Activated T-cell treated with anti-CD3 and anti-CD28 coated beads, Interleukin-2, amount 50 U/mL, for 4 hours (primary cell): ENCODE measurements at regions not wholly inside any gene's neighbourhood (a gene's known extent, or its start where the extent isn't known, plus 50 kb on each side); places are given as distances from the start of the nearest gene placed in this dataset.
"Not testable (repeated sequence)": the region's sequence is repeated elsewhere in the genome, so short reads cannot be mapped to it uniquely, and the experiment has no call there.

Source experiments
- ATAC-seq, 2 donors: fragments of 200-7000 bp; cut with Tn5 transposase; one replicate each; pipeline ENCODE4 v1.10.0; 2021
- DNase-seq: peaks from one replicate; pipeline ENCODE4 v3.0.0-alpha.2; 2020
- H3K27me3 Mint-ChIP-seq: one replicate; pipeline ENCODE4 v1.8.0; 2021; ENCODE audit warnings: low read depth, mixed read lengths
- H3K36me3 Mint-ChIP-seq: one replicate; pipeline ENCODE4 v1.8.0; 2022; ENCODE audit warnings: mixed read lengths; ENCODE audit not compliant: insufficient read depth
- H3K4me1 Mint-ChIP-seq: one replicate; pipeline ENCODE4 v1.8.0; 2021; ENCODE audit warnings: low read depth, mixed read lengths
- H3K4me3 Mint-ChIP-seq: one replicate; pipeline ENCODE4 v1.8.0; 2021; ENCODE audit warnings: mild to moderate bottlenecking, moderate library complexity, mixed read lengths
- H3K9me3 Mint-ChIP-seq: one replicate; pipeline ENCODE4 v1.8.0; 2021; ENCODE audit warnings: mixed read lengths

- ATAC-seq: no peak
- H3K4me3 Mint-ChIP-seq: no peak overlapping the region
- H3K4me1 Mint-ChIP-seq: no peaks in the 10 kb centered on the region
- DNase-seq: no peak
- H3K27me3 Mint-ChIP-seq: peaks cover 5% of the 10 kb centered on the region
- H3K36me3 Mint-ChIP-seq: peaks cover 3% of the 10 kb centered on the region
- peaks cover 21% of the 10 kb centered on the region for H3K9me3 Mint-ChIP-seq
Observed at GRCh38 chr6:105688573-105688972, 285.7 kb upstream of the PREP start.

DNA sequence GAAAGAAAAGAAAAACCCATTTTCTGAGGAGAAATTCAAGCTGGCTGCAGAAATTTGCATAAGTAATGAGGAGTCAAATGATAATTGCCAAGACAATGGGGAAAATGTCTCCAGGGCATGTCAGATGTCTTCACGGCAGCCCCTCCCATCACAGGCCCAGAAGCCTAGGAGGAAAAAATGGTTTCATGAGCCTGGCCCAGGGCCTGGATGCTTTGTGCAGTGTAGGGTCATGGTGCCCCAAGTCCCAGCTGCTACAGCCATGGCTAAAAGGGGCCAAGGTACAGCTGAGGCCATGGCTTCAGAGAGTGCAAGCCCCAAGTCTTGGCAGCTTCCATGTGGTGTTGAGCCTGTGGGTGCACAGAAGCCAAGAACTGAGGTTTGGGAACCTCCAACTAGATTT is 283.9 kb upstream of the PREP start:
- not testable (repeated sequence) for DNase-seq, H3K4me1 Mint-ChIP-seq, H3K36me3 Mint-ChIP-seq, H3K4me3 Mint-ChIP-seq, H3K27me3 Mint-ChIP-seq, ATAC-seq
- peaks cover 22% of the 10 kb centered on the region for H3K9me3 Mint-ChIP-seq

- Mint-ChIP-seq H3K4me1 (no peaks in the 10 kb centered on the region), H3K9me3 (peaks cover 15% of the 10 kb centered on the region), H3K36me3 (no peaks in the 10 kb centered on the region), H3K4me3 (no peak overlapping the region), H3K27me3 (no peaks in the 10 kb centered on the region)
- ATAC-seq (no peak), DNase-seq (no peak)
Observed at GRCh38 chr6:105681061-105681460, 278.2 kb upstream of the PREP start.

GRCh38 chr6:105680131-105680530 is 277.2 kb upstream of the PREP start:
- H3K36me3 Mint-ChIP-seq: no peaks in the 10 kb centered on the region
- no peak for DNase-seq
- no peak for ATAC-seq
- peaks cover 15% of the 10 kb centered on the region for H3K9me3 Mint-ChIP-seq
- H3K4me1 Mint-ChIP-seq: no peaks in the 10 kb centered on the region
- no peak overlapping the region for H3K4me3 Mint-ChIP-seq
- H3K27me3 Mint-ChIP-seq: no peaks in the 10 kb centered on the region

GRCh38 chr6:105678516-105678915 is 275.6 kb upstream of the PREP start:
- DNase-seq (no peak), ATAC-seq (no peak)
- no peaks in the 10 kb centered on the region for H3K27me3 Mint-ChIP-seq
- H3K36me3 Mint-ChIP-seq: no peaks in the 10 kb centered on the region
- no peak overlapping the region for H3K4me3 Mint-ChIP-seq
- H3K4me1 Mint-ChIP-seq: no peaks in the 10 kb centered on the region
- peaks cover 12% of the 10 kb centered on the region for H3K9me3 Mint-ChIP-seq

GRCh38 chr6:105677671-105678475 is 275.0 kb upstream of the PREP start:
- Mint-ChIP-seq H3K4me1 (no peaks in the 10 kb centered on the region), H3K36me3 (no peaks in the 10 kb centered on the region), H3K9me3 (peaks cover 12% of the 10 kb centered on the region), H3K27me3 (no peaks in the 10 kb centered on the region), H3K4me3 (no peak overlapping the region)
- ATAC-seq (no peak), DNase-seq (no peak)

- no peak overlapping the region for H3K4me3 Mint-ChIP-seq
- H3K4me1 Mint-ChIP-seq: no peaks in the 10 kb centered on the region
- DNase-seq (no peak), ATAC-seq (no peak)
- peaks cover 12% of the 10 kb centered on the region for H3K9me3 Mint-ChIP-seq
- H3K36me3 Mint-ChIP-seq: no peaks in the 10 kb centered on the region
- no peaks in the 10 kb centered on the region for H3K27me3 Mint-ChIP-seq
Observed at GRCh38 chr6:105676857-105677256, 274.0 kb upstream of the PREP start.

DNA sequence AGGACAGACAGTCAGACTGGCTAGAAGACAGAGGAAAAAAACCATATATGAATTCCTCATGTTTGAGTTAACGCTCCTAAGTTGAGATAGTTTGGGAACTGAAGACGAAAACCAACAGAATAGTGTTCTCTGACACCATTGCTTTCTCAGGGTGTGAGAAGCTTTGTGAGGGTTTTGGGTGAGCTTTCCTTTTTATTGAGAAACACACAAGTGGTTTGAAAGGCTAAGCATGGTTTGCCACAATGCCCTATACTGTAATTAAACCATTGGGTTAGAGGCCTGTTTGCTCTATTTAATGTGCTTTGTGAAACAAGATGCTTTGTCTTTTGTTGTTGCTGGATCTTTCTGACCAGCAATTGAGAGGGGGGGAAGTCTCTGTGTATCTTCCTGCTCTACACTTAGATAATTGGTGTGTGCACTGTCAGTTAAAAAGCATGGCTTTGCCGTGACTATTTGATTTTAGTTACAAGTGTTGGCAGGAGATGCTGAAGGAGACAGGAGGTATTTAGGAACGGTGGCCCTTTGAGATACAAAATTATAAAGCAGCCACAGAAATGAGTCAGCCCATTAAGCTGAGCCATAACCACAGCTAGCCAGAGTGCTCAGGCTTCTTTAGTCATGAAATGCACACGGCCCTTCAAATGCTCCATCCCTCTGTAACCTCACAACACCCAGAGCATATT is 273.0 kb upstream of the PREP start:
- no peaks in the 10 kb centered on the region for H3K36me3 Mint-ChIP-seq
- peaks cover 5% of the 10 kb centered on the region for H3K9me3 Mint-ChIP-seq
- H3K4me1 Mint-ChIP-seq: no peaks in the 10 kb centered on the region
- ATAC-seq (no peak), DNase-seq (no peak)
- no peak overlapping the region for H3K4me3 Mint-ChIP-seq
- H3K27me3 Mint-ChIP-seq: no peaks in the 10 kb centered on the region

- H3K36me3 Mint-ChIP-seq, H3K27me3 Mint-ChIP-seq, DNase-seq, H3K9me3 Mint-ChIP-seq, ATAC-seq, H3K4me1 Mint-ChIP-seq, H3K4me3 Mint-ChIP-seq: not testable (repeated sequence)
Observed at GRCh38 chr6:105672856-105673538, 270.1 kb upstream of the PREP start.

DNA sequence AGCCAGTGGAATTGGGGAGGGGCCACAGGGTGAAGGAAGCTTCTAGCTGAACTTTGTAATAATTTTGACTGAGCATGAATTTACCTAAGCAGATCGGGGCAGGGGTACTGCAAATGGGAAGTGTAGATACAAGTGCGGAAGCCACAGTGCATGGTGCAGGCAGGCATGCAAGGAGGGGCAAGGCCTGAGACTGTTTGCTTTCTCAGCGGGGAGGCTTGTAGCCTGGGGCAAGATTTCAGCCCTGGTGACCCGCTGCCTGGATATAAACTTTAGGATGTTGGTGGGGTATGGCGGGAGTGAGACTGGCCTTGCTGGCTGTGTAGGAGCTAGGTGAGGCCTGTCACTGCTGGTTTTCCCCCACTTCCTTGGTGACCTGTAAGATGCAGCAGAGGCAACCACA is 266.4 kb upstream of the PREP start:
- H3K27me3 Mint-ChIP-seq: peaks cover 7% of the 10 kb centered on the region
- H3K9me3 Mint-ChIP-seq: peaks cover 6% of the 10 kb centered on the region
- no peaks in the 10 kb centered on the region for H3K36me3 Mint-ChIP-seq
- ATAC-seq: no peak
- no peak overlapping the region for H3K4me3 Mint-ChIP-seq
- H3K4me1 Mint-ChIP-seq: no peaks in the 10 kb centered on the region
- DNase-seq: no peak

DNA sequence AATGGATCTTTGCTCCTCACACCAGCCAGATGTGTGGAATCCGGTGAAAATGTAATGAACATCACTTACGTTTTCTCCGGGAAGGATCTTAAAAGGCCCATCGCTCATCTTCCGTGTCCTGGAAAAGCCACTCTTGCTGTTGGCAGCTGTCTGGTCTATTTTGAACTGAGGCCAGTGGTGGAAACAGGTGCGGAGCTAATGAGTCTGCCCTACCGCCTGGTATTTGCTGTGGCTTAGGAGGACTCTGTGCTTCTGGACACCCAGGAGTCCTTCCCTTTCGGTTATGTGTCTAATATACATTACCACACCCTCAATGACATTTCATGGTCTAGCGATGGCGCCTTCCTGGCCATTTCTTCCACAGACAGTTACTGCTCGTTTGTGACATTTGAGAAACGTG is 264.2 kb upstream of the PREP start:
- H3K36me3 Mint-ChIP-seq: no peaks in the 10 kb centered on the region
- DNase-seq (no peak), ATAC-seq (no peak)
- no peaks in the 10 kb centered on the region for H3K4me1 Mint-ChIP-seq
- H3K27me3 Mint-ChIP-seq: peaks cover 7% of the 10 kb centered on the region
- H3K4me3 Mint-ChIP-seq: no peak overlapping the region
- peaks cover 6% of the 10 kb centered on the region for H3K9me3 Mint-ChIP-seq

GRCh38 chr6:105664931-105665330 is 262.0 kb upstream of the PREP start:
- no peaks in the 10 kb centered on the region for H3K4me1 Mint-ChIP-seq
- DNase-seq (no peak), ATAC-seq (no peak)
- H3K4me3 Mint-ChIP-seq: no peak overlapping the region
- H3K36me3 Mint-ChIP-seq: no peaks in the 10 kb centered on the region
- peaks cover under 1% of the 10 kb centered on the region for H3K9me3 Mint-ChIP-seq
- peaks cover 7% of the 10 kb centered on the region for H3K27me3 Mint-ChIP-seq

DNA sequence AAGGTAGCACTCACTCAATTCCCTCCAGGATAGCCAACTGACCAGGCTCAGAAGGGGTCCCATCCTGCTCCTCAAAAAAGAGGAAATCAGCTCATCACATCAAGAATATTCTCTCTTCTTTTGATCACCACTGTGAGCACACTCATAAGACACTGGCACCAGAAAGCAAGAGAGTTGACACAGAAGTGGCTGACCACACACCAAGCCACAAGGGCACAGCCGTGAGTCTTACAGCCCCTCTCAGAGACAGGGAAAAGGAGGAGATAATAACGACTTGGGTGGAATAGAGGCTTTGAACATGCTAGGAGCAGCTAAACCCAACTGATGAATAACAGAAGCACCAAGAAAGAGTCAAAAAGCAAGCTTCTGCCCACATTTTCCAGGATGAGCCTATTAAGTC is 249.1 kb upstream of the PREP start:
- no peaks in the 10 kb centered on the region for H3K9me3 Mint-ChIP-seq
- H3K27me3 Mint-ChIP-seq: peaks cover 4% of the 10 kb centered on the region
- no peaks in the 10 kb centered on the region for H3K36me3 Mint-ChIP-seq
- peak; percentile 56 to 58 for ATAC-seq
- no peak for DNase-seq
- peaks cover 54% of the 10 kb centered on the region for H3K4me1 Mint-ChIP-seq
- H3K4me3 Mint-ChIP-seq: no peak overlapping the region

DNA sequence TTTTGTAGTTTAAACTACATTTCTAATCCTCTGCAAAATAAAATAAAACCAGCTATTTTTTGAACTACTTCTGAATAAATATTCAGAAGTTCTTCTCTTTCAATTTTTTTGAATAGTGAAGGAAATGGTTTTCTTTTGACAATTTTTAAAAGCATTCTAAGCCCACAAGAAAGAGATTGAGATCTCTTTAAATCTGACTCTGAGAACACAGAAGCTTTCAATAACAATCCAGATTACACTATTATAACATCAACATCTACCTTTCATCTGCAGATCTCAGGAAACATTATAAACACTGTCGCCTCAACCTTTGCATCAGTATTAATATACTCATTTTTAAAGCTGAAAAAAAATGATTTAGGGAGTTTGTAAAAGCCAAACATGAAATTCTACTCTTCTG is 247.5 kb upstream of the PREP start:
- Mint-ChIP-seq H3K27me3 (peaks cover 2% of the 10 kb centered on the region), H3K4me3 (no peak overlapping the region), H3K9me3 (no peaks in the 10 kb centered on the region), H3K36me3 (no peaks in the 10 kb centered on the region), H3K4me1 (peaks cover 69% of the 10 kb centered on the region)
- DNase-seq (no peak), ATAC-seq (no peak)

GRCh38 chr6:105649192-105649591 is 246.3 kb upstream of the PREP start:
- DNase-seq (no peak), ATAC-seq (no peak)
- peaks cover 2% of the 10 kb centered on the region for H3K27me3 Mint-ChIP-seq

More at GRCh38 chr6:105649192-105649591, 246.3 kb upstream of the PREP start:
- no peak overlapping the region for H3K4me3 Mint-ChIP-seq
- peaks cover 80% of the 10 kb centered on the region for H3K4me1 Mint-ChIP-seq
- no peaks in the 10 kb centered on the region for H3K9me3 Mint-ChIP-seq
- no peaks in the 10 kb centered on the region for H3K36me3 Mint-ChIP-seq
